GM12872 (cell line): ENCODE measurements at regions not wholly inside any gene's neighbourhood (a gene's known extent, or its start where the extent isn't known, plus 50 kb on each side); places are given as distances from the start of the nearest gene placed in this dataset.

Source experiments
- CTCF ChIP-seq: IDR thresholded peaks from 3 replicates; pipeline ENCODE4 v1.5.1; 2011; ENCODE audit warnings: low read depth, mild to moderate bottlenecking, low read length, moderate library complexity; ENCODE audit not compliant: insufficient read depth

DNA sequence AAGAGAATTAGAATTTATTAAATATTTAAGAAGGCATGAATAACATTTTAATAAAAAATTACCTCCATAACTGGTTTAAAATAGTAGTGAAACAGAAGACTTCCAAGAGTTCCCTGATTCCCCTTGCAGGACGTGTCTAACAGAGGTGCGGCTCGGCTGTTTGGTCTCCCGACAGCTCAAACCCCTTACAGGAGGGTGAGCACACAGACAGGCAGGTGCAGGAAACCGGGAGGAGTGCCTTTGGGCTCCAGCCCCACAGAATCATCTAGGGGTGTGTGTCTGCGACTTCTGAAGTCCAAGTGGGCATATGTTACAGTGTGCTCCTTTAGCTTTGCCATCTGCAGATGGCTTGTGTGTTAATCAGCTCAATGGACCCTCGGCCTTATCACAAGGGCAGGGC lies 88.1 kb upstream of the CCSER1 start:
- no peak for TF ChIP-seq CTCF

DNA sequence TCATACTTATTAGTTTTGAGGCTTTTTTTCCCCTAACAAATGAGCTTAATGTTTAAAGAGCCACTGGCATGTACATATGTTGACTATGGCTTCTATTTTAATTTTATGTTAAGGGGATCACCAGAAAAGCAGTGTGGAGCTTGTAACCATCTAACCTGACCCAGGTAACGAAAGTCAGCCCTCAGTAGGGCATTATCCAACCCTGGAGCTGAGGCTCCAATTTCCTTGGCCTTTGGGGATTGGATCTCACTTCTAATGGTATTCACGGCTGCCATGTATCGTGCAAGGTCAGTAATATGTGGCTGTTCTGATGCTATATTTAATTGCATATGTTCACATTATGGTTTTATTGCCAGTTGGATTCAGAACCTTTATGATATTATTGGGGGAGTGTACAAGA lies 75.2 kb upstream of the CCSER1 start:
- TF ChIP-seq CTCF = no peak

- TF ChIP-seq CTCF = no peak
Measured at GRCh38 chr4:90057091-90057490, 70.1 kb upstream of the CCSER1 start.

DNA sequence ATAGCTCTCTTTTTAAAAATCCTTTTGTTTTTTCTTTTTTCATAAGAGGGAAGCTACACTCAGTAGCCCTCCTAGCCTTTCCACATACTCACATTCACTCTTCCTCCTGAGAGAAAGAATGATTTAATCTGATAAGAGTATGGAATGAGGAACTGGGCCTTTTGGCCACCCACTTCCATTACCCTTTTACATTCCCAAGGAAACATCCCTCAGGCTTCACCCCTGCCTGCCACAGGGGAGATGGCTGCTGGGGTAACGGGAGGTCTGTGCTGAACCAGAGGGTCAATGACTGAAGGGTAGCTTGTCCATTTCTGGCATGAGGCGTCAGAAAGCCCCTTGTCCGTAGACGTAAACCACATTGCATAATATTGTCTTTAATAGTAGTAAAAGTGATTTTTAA lies 67.2 kb upstream of the CCSER1 start:
- TF ChIP-seq CTCF = no peak

DNA sequence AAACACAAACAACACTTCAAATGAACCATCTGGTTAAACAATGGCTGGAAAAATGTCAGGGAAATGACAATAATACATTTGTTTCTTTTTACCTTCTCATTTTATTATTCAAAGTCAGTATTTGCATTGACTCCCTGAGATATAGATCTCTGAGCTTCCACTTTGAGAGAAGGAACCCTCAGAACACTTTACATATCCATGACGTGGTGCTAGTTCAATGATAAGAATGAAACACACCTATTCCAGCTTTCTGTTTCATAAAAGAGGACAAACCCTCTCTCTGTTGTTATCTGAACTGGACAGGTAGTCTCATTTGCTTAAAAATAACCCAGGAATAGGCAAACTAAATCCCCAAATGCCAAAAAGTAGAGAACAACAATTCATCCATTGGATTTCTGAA lies 65.3 kb upstream of the CCSER1 start:
- TF ChIP-seq CTCF = no peak

GRCh38 chr4:90064196-90064595 lies 63.0 kb upstream of the CCSER1 start:
- TF ChIP-seq CTCF = no peak

DNA sequence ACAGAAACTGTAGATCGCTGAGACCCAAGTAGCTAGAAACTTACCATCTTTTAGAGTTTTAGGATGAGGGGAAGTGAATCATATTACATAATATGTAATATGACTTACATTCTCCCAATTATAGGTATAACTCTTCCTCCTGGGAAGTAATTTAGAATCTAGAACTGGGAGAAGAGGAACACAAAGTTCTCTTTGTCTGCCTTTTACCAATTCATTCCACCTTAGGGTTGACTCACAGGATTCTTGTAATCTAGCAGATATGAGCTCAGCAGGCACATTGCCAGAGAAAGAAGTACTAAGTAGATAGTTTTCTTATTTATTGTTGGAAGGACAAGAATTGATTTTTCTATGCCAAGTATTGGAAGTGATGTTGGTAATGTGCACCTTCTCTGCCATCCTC lies 58.0 kb upstream of the CCSER1 start:
- TF ChIP-seq CTCF = no peak
